ENCODE measurements at regions not wholly inside any gene's neighbourhood (a gene's known extent, or its start where the extent isn't known, plus 50 kb on each side); places are given as distances from the start of the nearest gene placed in this dataset.

- DNase-seq (no peak), ATAC-seq (no peak)
- no peaks in the 10 kb centered on the region for H3K36me3 ChIP-seq
- no peaks in the 10 kb centered on the region for H3K27me3 ChIP-seq
- intact Hi-C loops (cut with DNase I; ENCODE audit: low total_unique reads) (no loop called here), in situ Hi-C loops (cut with MboI; ENCODE audit: low sequenced_read_pairs in 4 of 4) (loop anchor here in 1 of 4 donors (25.0 kb wide), 1 partner anchor 186 kb away; no protein-coding TSS in a partner anchor)
- no peak overlapping the region for H3K4me3 ChIP-seq
- H3K4me1 ChIP-seq: peaks cover 23 to 31% of the 10 kb centered on the region in 2 donors
- H3K27ac ChIP-seq: peak overlapping the region in 2 of 4 donors; percentile 1 to 38
- no peak for TF ChIP-seq POLR2A (IDR thresholded peaks at IDR 0.05)
- TF ChIP-seq CTCF (IDR thresholded peaks at IDR 0.05 in 4 of 5, conservative IDR thresholded peaks at IDR 0.05 in 1 of 5): no peak
- no peaks in the 10 kb centered on the region for H3K9me3 ChIP-seq
Observed at GRCh38 chr12:46573347-46573658, 200.7 kb upstream of the SLC38A2 start.

- in situ Hi-C loops (cut with MboI; ENCODE audit: low sequenced_read_pairs in 4 of 4): loop anchor here in 1 of 4 donors (25.0 kb wide), 1 partner anchor 185 kb away; no protein-coding TSS in a partner anchor
- no peak for TF ChIP-seq POLR2A (IDR thresholded peaks at IDR 0.05)
- no peak for TF ChIP-seq CTCF (IDR thresholded peaks at IDR 0.05 in 4 of 5, conservative IDR thresholded peaks at IDR 0.05 in 1 of 5)
- H3K27me3 ChIP-seq: no peaks in the 10 kb centered on the region
- no peaks in the 10 kb centered on the region for H3K36me3 ChIP-seq
- H3K9me3 ChIP-seq: peaks cover 0 to 5% (median 0%) of the 10 kb centered on the region in 3 donors
- no peak for DNase-seq
- ATAC-seq: peak in 1 of 2 donors; percentile 56
- intact Hi-C loops (cut with DNase I; ENCODE audit: low total_unique reads): no loop called here
- no peak overlapping the region for H3K4me3 ChIP-seq
- H3K4me1 ChIP-seq: peaks cover 23 to 31% of the 10 kb centered on the region in 2 donors
- H3K27ac ChIP-seq: peak overlapping the region in 2 of 4 donors; percentile 1 to 38
Observed at GRCh38 chr12:46572644-46573346, 200.2 kb upstream of the SLC38A2 start.

DNA sequence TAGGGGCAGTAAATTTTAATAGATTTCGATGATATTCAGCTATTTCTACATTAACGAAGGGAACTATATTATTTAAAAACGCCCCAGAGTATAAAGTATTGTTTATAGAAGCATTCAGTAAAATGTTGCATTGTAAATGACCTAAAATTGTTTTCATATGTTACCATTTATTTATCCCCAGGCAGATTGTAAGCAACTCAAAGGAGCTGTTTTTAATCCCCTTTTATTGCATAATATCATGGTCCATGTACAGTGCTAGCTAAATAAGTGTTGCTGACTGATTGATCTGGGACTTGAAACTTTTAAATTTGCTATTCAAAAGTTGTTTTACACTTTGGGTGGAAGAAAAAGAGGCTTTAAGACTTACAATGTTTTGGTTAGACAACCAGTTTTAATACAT, 199.0 kb upstream of the SLC38A2 start:
- Histone ChIP-seq H3K4me3 (no peak overlapping the region), H3K36me3 (no peaks in the 10 kb centered on the region), H3K9me3 (peaks cover 0 to 12% (median 0%) of the 10 kb centered on the region in 3 donors), H3K4me1 (peaks cover 23 to 31% of the 10 kb centered on the region in 2 donors), H3K27ac (no peak overlapping the region), H3K27me3 (no peaks in the 10 kb centered on the region)
- intact Hi-C loops (cut with DNase I; ENCODE audit: low total_unique reads): no loop called here
- no peak for DNase-seq
- no peak for ATAC-seq
- no peak for TF ChIP-seq POLR2A (IDR thresholded peaks at IDR 0.05)
- TF ChIP-seq CTCF (IDR thresholded peaks at IDR 0.05 in 4 of 5, conservative IDR thresholded peaks at IDR 0.05 in 1 of 5): no peak
- in situ Hi-C loops (cut with MboI; ENCODE audit: low sequenced_read_pairs in 4 of 4): loop anchor here in 1 of 4 donors (25.0 kb wide), 1 partner anchor 184 kb away; no protein-coding TSS in a partner anchor

GRCh38 chr12:46569826-46570439, 197.4 kb upstream of the SLC38A2 start:
- ATAC-seq (no peak), DNase-seq (no peak)
- intact Hi-C loops (cut with DNase I; ENCODE audit: low total_unique reads): no loop called here
- in situ Hi-C loops (cut with MboI; ENCODE audit: low sequenced_read_pairs in 4 of 4): loop anchor here in 2 of 4 donors (10.0 to 25.0 kb wide), 2 partner anchors 45 to 183 kb away; no protein-coding TSS in a partner anchor
- TF ChIP-seq CTCF (IDR thresholded peaks at IDR 0.05 in 4 of 5, conservative IDR thresholded peaks at IDR 0.05 in 1 of 5) (no peak), POLR2A (IDR thresholded peaks at IDR 0.05) (no peak)
- Histone ChIP-seq H3K27ac (no peak overlapping the region), H3K4me3 (no peak overlapping the region), H3K9me3 (peaks cover 0 to 12% (median 0%) of the 10 kb centered on the region in 3 donors), H3K4me1 (peaks cover 18 to 28% of the 10 kb centered on the region in 2 donors), H3K27me3 (no peaks in the 10 kb centered on the region), H3K36me3 (no peaks in the 10 kb centered on the region)
